HepG2 (cell line): ENCODE measurements at regions not wholly inside any gene's neighbourhood (a gene's known extent, or its start where the extent isn't known, plus 50 kb on each side); places are given as distances from the start of the nearest gene placed in this dataset.

Experiments
- CBX1 ChIP-seq: IDR thresholded peaks from one replicate; pipeline ENCODE4 v1.6.1; 2016; ENCODE audit warnings: antibody characterized with exemption, low read depth
- CTCF ChIP-seq: sonication (generic); formaldehyde crosslinking; IDR thresholded peaks from 2 replicates; pipeline ENCODE4 v1.5.0; 2020; ENCODE audit warnings: mild to moderate bottlenecking, missing genetic modification reagents, moderate library complexity
- ZNF124 ChIP-seq: sonication (generic); formaldehyde crosslinking; IDR thresholded peaks from 2 replicates; pipeline ENCODE4 v1.4.0; 2020; ENCODE audit warnings: missing genetic modification reagents
- ZNF552 ChIP-seq: sonication (generic); formaldehyde crosslinking; IDR thresholded peaks from 2 replicates; pipeline ENCODE4 v1.9.0; 2022; ENCODE audit warnings: missing genetic modification reagents, mild to moderate bottlenecking, borderline replicate concordance

- TF ChIP-seq CTCF (no peak), ZNF124 (no peak), ZNF552 (CRISPR knock-in tag) (no peak), CBX1 (no peak)
Measured at GRCh38 chr9:23073136-23073535, 626.5 kb downstream of the DMRTA1 start.
